ENCODE measurements at regions not wholly inside any gene's neighbourhood (a gene's known extent, or its start where the extent isn't known, plus 50 kb on each side); places are given as distances from the start of the nearest gene placed in this dataset.

DNA sequence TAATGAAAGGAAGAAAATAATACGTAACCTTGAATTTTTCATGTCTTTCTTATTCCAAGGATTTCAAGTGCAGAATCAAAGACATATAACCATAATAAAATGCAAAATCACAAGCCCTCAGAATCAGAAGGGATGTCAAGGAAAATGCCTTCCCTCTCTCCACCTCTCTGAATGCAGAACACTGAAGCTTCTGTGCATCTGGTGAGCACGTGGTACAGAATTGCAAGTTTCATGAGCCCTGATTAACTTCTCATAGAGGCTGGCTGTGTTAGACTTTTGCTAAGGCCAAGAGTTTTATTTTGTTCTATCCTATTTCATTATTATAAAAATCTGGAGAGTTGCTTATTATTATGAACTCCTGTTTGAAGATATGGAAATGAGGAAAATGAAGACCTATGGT lies 533.7 kb upstream of the POM121L12 start:
- no peak for TF ChIP-seq EZH2 (IDR thresholded peaks at IDR 0.05; ENCODE audit: low read depth, low read length, severe bottlenecking)
- TF ChIP-seq CBX8 (IDR thresholded peaks at IDR 0.05; ENCODE audit: borderline replicate concordance, low read depth, low read length): no peak
- TF ChIP-seq, protein P1, sequence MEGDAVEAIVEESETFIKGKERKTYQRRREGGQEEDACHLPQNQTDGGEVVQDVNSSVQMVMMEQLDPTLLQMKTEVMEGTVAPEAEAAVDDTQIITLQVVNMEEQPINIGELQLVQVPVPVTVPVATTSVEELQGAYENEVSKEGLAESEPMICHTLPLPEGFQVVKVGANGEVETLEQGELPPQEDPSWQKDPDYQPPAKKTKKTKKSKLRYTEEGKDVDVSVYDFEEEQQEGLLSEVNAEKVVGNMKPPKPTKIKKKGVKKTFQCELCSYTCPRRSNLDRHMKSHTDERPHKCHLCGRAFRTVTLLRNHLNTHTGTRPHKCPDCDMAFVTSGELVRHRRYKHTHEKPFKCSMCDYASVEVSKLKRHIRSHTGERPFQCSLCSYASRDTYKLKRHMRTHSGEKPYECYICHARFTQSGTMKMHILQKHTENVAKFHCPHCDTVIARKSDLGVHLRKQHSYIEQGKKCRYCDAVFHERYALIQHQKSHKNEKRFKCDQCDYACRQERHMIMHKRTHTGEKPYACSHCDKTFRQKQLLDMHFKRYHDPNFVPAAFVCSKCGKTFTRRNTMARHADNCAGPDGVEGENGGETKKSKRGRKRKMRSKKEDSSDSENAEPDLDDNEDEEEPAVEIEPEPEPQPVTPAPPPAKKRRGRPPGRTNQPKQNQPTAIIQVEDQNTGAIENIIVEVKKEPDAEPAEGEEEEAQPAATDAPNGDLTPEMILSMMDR (IDR thresholded peaks at IDR 0.05; ENCODE audit: control extremely low read depth in 1 of 3, insufficient read depth in 1 of 3, low read depth in 1 of 3, low read length in 3 of 3): no peak
- no peak for TF ChIP-seq EP300 (IDR thresholded peaks at IDR 0.05; ENCODE audit: borderline replicate concordance in 1 of 2, low read depth in 2 of 2, low read length in 2 of 2)
- TF ChIP-seq POLR2AphosphoS5 (IDR thresholded peaks at IDR 0.05; ENCODE audit: low read depth, low read length): no peak
- no peak for TF ChIP-seq CEBPB (IDR thresholded peaks at IDR 0.05; ENCODE audit: low read depth, low read length)
- TF ChIP-seq CREB1 (IDR thresholded peaks at IDR 0.05): no peak

All from H1 (cell line).